Trophoblast cell (in vitro differentiated cells and primary cell): ENCODE measurements at regions not wholly inside any gene's neighbourhood (a gene's known extent, or its start where the extent isn't known, plus 50 kb on each side); places are given as distances from the start of the nearest gene placed in this dataset.

Experiments
- DNase-seq, 2 donors: peaks; one replicate each; pipeline ENCODE4 v3.0.0-alpha.2; 2016
- H2AFZ ChIP-seq: 2 replicates; pipeline ENCODE4 v1.6.1; 2013; ENCODE audit warnings: low read length, moderate library complexity, mild to moderate bottlenecking; ENCODE audit not compliant: insufficient read depth, poor library complexity
- H2AK5ac ChIP-seq: 2 replicates; pipeline ENCODE4 v1.6.1; 2013; ENCODE audit warnings: mild to moderate bottlenecking, low read length
- H2BK120ac ChIP-seq: 2 replicates; pipeline ENCODE4 v1.6.1; 2013; ENCODE audit warnings: low read length, mild to moderate bottlenecking, moderate library complexity; ENCODE audit not compliant: insufficient read depth, poor library complexity
- H2BK12ac ChIP-seq: 2 replicates; pipeline ENCODE4 v1.6.1; 2013; ENCODE audit warnings: mild to moderate bottlenecking, low read length, moderate library complexity
- H2BK5ac ChIP-seq: 2 replicates; pipeline ENCODE4 v1.6.1; 2013; ENCODE audit warnings: low read length, low read depth, moderate library complexity, mild to moderate bottlenecking; ENCODE audit not compliant: poor library complexity
- H3K14ac ChIP-seq: 2 replicates; pipeline ENCODE4 v1.6.1; 2013; ENCODE audit warnings: mild to moderate bottlenecking, low read length
- H3K18ac ChIP-seq: 2 replicates; pipeline ENCODE4 v1.6.1; 2013; ENCODE audit warnings: mild to moderate bottlenecking, low read length
- H3K23ac ChIP-seq: 2 replicates; pipeline ENCODE4 v1.6.1; 2013; ENCODE audit warnings: low read length
- H3K27ac ChIP-seq: 2 replicates; pipeline ENCODE4 v1.5.1; 2013; ENCODE audit warnings: low read depth, mild to moderate bottlenecking, inconsistent platforms, low read length, moderate library complexity
- H3K27me3 ChIP-seq: 2 replicates; pipeline ENCODE4 v1.6.1; 2013; ENCODE audit warnings: inconsistent platforms, mild to moderate bottlenecking, low read length, moderate library complexity; ENCODE audit not compliant: insufficient read depth
- H3K36me3 ChIP-seq, 2 experiments: 1 replicate in 1 of 2; 2 replicates in 1 of 2; pipeline ENCODE4 v1.6.1; 2013; ENCODE audit warnings: low read length in 2 of 2, mild to moderate bottlenecking in 2 of 2, moderate library complexity in 1 of 2; ENCODE audit not compliant: insufficient read depth in 2 of 2, control insufficient read depth in 1 of 2
- H3K4ac ChIP-seq: 2 replicates; pipeline ENCODE4 v1.6.1; 2013; ENCODE audit warnings: low read depth, mild to moderate bottlenecking, low read length, moderate library complexity
- H3K4me1 ChIP-seq, 2 experiments: 1 replicate in 1 of 2; 2 replicates in 1 of 2; pipeline ENCODE4 v1.6.1; 2013; ENCODE audit warnings: low read length in 2 of 2, mild to moderate bottlenecking in 2 of 2, moderate library complexity in 1 of 2; ENCODE audit not compliant: insufficient read depth in 2 of 2, control insufficient read depth in 1 of 2
- H3K4me2 ChIP-seq: 2 replicates; pipeline ENCODE4 v1.6.1; 2013; ENCODE audit warnings: inconsistent platforms, mild to moderate bottlenecking, low read length, moderate library complexity
- H3K4me3 ChIP-seq: 2 replicates; pipeline ENCODE4 v1.5.1; 2013; ENCODE audit warnings: mild to moderate bottlenecking, low read depth, low read length, inconsistent platforms
- H3K79me1 ChIP-seq: one replicate; pipeline ENCODE4 v1.6.1; 2013; ENCODE audit warnings: low read length
- H3K79me2 ChIP-seq: 2 replicates; pipeline ENCODE4 v1.6.1; 2013; ENCODE audit warnings: low read length, mild to moderate bottlenecking; ENCODE audit not compliant: control insufficient read depth, insufficient read depth, poor library complexity
- H3K9ac ChIP-seq: 2 replicates; pipeline ENCODE4 v1.6.1; 2013; ENCODE audit warnings: mild to moderate bottlenecking, low read length
- H3K9me3 ChIP-seq: 2 replicates; pipeline ENCODE4 v1.6.1; 2013; ENCODE audit warnings: low read depth, mild to moderate bottlenecking, control low read depth, inconsistent platforms, low read length; ENCODE audit not compliant: insufficient read depth
- H4K12ac ChIP-seq: 2 replicates; pipeline ENCODE4 v1.6.1; 2013; ENCODE audit warnings: low read depth, mild to moderate bottlenecking, low read length, moderate library complexity
- H4K8ac ChIP-seq: 2 replicates; pipeline ENCODE4 v1.6.1; 2013; ENCODE audit warnings: low read depth, mild to moderate bottlenecking, low read length, moderate library complexity
- H4K91ac ChIP-seq: one replicate; pipeline ENCODE4 v1.6.1; 2013; ENCODE audit warnings: low read depth, mild to moderate bottlenecking, low read length, moderate library complexity
- WGBS: extraction: QIAGEN DNeasy Blood & Tissue Kit; methylation state at CpG from one replicate; pipeline ENCODE4 v1.1.7; 2013; ENCODE audit warnings: missing lambda C conversion rate; ENCODE audit not compliant: insufficient read length, insufficient coverage; ENCODE audit errors: extremely low coverage; 5-methylcytosine and 5-hydroxymethylcytosine counted together

GRCh38 chr2:133720429-133720828 lies 152.2 kb upstream of the NCKAP5 start:
- Histone ChIP-seq H2AFZ (no peak overlapping the region), H4K91ac (no peak overlapping the region)
- WGBS, result no CpG with 5 or more reads among the region's 2 CpGs

GRCh38 chr2:133721118-133721517 lies 152.9 kb upstream of the NCKAP5 start:
- Histone ChIP-seq H4K91ac (no peak overlapping the region), H3K27me3 (no peaks in the 10 kb centered on the region), H4K8ac (no peak overlapping the region), H3K18ac (no peak overlapping the region), H2BK5ac (no peak overlapping the region), H3K14ac (no peak overlapping the region), H2BK12ac (no peak overlapping the region), H3K4me3 (no peak overlapping the region), H3K9me3 (no peaks in the 10 kb centered on the region), H3K79me1 (no peaks in the 10 kb centered on the region), H2AK5ac (no peak overlapping the region), H3K23ac (no peak overlapping the region), H3K79me2 (no peaks in the 10 kb centered on the region), H3K9ac (no peak overlapping the region), H4K12ac (no peak overlapping the region), H2BK120ac (no peak overlapping the region), H2AFZ (no peak overlapping the region), H3K4me1 (peaks cover 2 to 3% of the 10 kb centered on the region in 2 experiments), H3K4ac (no peak overlapping the region), H3K36me3 (no peaks in the 10 kb centered on the region), H3K27ac (no peak overlapping the region), H3K4me2 (no peak overlapping the region)
- DNase-seq, result no peak
- no CpG with 5 or more reads among the region's 3 CpGs for WGBS

More at GRCh38 chr2:133720429-133720828, 152.2 kb upstream of the NCKAP5 start:
- Histone ChIP-seq H3K36me3 (no peaks in the 10 kb centered on the region), H3K23ac (no peak overlapping the region), H3K9me3 (no peaks in the 10 kb centered on the region), H3K14ac (no peak overlapping the region), H3K79me1 (no peaks in the 10 kb centered on the region), H3K27ac (no peak overlapping the region), H4K12ac (no peak overlapping the region), H3K4me2 (no peak overlapping the region), H3K79me2 (no peaks in the 10 kb centered on the region), H2BK5ac (no peak overlapping the region), H3K18ac (no peak overlapping the region), H2BK120ac (no peak overlapping the region), H3K9ac (no peak overlapping the region), H2AK5ac (no peak overlapping the region), H4K8ac (no peak overlapping the region), H3K4me1 (peaks cover 2 to 3% of the 10 kb centered on the region in 2 experiments), H3K4ac (no peak overlapping the region), H2BK12ac (no peak overlapping the region), H3K4me3 (no peak overlapping the region), H3K27me3 (no peaks in the 10 kb centered on the region)
- no peak for DNase-seq

- H3K4ac ChIP-seq, result no peak overlapping the region
- no CpG with 5 or more reads among the region's 3 CpGs for WGBS
Observed at GRCh38 chr2:133723133-133723532, 154.9 kb upstream of the NCKAP5 start.

GRCh38 chr2:133726973-133727372 lies 158.7 kb upstream of the NCKAP5 start:
- H2BK120ac ChIP-seq, result no peak overlapping the region
- H3K36me3 ChIP-seq, result no peaks in the 10 kb centered on the region
- H3K79me1 ChIP-seq, result no peaks in the 10 kb centered on the region
- DNase-seq, result no peak
- H3K4me3 ChIP-seq, result no peak overlapping the region
- no peak overlapping the region for H2AFZ ChIP-seq
- no peak overlapping the region for H4K91ac ChIP-seq
- no peak overlapping the region for H3K9ac ChIP-seq
- no peak overlapping the region for H3K23ac ChIP-seq
- H3K4me2 ChIP-seq, result no peak overlapping the region
- no peak overlapping the region for H2BK12ac ChIP-seq
- no peak overlapping the region for H2BK5ac ChIP-seq
- WGBS, result no CpG with 5 or more reads among the region's 5 CpGs
- no peaks in the 10 kb centered on the region for H3K4me1 ChIP-seq
- no peak overlapping the region for H4K8ac ChIP-seq
- no peak overlapping the region for H3K14ac ChIP-seq
- no peak overlapping the region for H2AK5ac ChIP-seq
- H3K27ac ChIP-seq, result no peak overlapping the region
- H3K9me3 ChIP-seq, result no peaks in the 10 kb centered on the region
- H3K79me2 ChIP-seq, result no peaks in the 10 kb centered on the region
- H3K18ac ChIP-seq, result no peak overlapping the region
- no peak overlapping the region for H4K12ac ChIP-seq
- no peak overlapping the region for H3K4ac ChIP-seq
- H3K27me3 ChIP-seq, result no peaks in the 10 kb centered on the region

More at GRCh38 chr2:133723133-133723532, 154.9 kb upstream of the NCKAP5 start:
- Histone ChIP-seq H3K4me1 (no peaks in the 10 kb centered on the region), H3K79me1 (no peaks in the 10 kb centered on the region), H3K14ac (no peak overlapping the region), H2BK5ac (no peak overlapping the region), H4K12ac (no peak overlapping the region), H2AK5ac (no peak overlapping the region), H3K27ac (no peak overlapping the region), H3K36me3 (no peaks in the 10 kb centered on the region), H2BK120ac (no peak overlapping the region), H2BK12ac (no peak overlapping the region), H3K9ac (no peak overlapping the region), H3K18ac (no peak overlapping the region), H3K79me2 (no peaks in the 10 kb centered on the region), H3K27me3 (no peaks in the 10 kb centered on the region), H3K23ac (no peak overlapping the region), H3K9me3 (no peaks in the 10 kb centered on the region), H2AFZ (no peak overlapping the region), H3K4me2 (no peak overlapping the region), H4K91ac (no peak overlapping the region), H3K4me3 (no peak overlapping the region), H4K8ac (no peak overlapping the region)
- no peak for DNase-seq
